GM13977 (cell line): ENCODE measurements at regions not wholly inside any gene's neighbourhood (a gene's known extent, or its start where the extent isn't known, plus 50 kb on each side); places are given as distances from the start of the nearest gene placed in this dataset.
A peak's percentile ranks its signal among the peaks of the same experiment; 100 is the strongest.

ENCODE experiments used
- DNase-seq: peaks from one replicate; pipeline ENCODE4 v3.0.0; 2012; ENCODE audit warnings: low spot score
- in situ Hi-C: fragments of 300-500 bp; cut with MboI; formaldehyde crosslinking; loops from one replicate; pipeline ENCODE4 v1.12.0; 2022; ENCODE audit warnings: low sequenced_read_pairs, low pct_unique_long_range_greater_than_20kb, mixed read lengths, inconsistent platforms; ENCODE audit not compliant: unreplicated experiment
- TF ChIP-seq, protein P1 (sequence below): IDR thresholded peaks from 2 replicates; pipeline ENCODE4 v1.5.1; 2012; ENCODE audit warnings: mild to moderate bottlenecking, control low read depth; ENCODE audit not compliant: insufficient read depth; ENCODE audit errors: extremely low read depth, missing control alignments

DNA sequence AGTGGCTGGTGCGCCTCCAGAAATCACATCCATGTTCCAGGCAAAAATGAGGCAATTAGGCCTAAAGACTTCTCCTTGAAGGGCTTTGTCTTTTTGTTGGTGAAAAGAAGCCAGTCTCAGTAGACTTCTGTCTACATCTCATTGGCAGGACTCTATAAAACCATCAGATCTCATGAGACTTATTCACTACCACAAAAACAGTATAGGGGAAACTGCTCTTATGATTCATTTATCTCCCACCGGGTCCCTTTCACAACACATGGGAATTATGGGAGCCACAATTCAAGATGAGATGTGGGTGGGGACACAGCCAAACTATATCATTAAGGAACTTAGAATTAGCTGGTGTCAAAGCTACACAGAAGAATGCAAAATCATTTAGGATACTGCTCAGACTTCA lies 77.7 kb upstream of the SNX2 start:
- TF ChIP-seq, protein P1, sequence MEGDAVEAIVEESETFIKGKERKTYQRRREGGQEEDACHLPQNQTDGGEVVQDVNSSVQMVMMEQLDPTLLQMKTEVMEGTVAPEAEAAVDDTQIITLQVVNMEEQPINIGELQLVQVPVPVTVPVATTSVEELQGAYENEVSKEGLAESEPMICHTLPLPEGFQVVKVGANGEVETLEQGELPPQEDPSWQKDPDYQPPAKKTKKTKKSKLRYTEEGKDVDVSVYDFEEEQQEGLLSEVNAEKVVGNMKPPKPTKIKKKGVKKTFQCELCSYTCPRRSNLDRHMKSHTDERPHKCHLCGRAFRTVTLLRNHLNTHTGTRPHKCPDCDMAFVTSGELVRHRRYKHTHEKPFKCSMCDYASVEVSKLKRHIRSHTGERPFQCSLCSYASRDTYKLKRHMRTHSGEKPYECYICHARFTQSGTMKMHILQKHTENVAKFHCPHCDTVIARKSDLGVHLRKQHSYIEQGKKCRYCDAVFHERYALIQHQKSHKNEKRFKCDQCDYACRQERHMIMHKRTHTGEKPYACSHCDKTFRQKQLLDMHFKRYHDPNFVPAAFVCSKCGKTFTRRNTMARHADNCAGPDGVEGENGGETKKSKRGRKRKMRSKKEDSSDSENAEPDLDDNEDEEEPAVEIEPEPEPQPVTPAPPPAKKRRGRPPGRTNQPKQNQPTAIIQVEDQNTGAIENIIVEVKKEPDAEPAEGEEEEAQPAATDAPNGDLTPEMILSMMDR: no peak
- no peak for DNase-seq
- in situ Hi-C loops: no loop called here

DNA sequence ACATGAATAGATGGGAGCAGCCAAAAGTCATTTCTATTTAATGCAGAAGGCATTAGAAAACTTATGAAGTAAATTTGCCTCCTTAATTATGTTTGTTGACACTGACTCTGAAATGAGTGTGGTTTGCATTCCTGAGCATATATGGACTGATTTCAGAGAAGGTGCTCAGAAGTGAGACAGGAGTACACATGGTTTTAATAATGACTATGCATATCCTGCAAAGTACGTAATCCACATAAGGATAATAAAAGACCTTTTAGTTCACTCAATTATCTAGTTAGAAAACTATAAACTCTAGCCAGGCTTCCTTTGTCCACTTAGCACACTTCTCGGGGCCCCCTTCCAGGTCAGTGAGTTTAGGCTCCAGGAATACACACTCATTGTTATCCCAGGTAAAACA lies 75.7 kb upstream of the SNX2 start:
- no peak for DNase-seq
- in situ Hi-C loops: no loop called here
- TF ChIP-seq, protein P1: no peak

DNA sequence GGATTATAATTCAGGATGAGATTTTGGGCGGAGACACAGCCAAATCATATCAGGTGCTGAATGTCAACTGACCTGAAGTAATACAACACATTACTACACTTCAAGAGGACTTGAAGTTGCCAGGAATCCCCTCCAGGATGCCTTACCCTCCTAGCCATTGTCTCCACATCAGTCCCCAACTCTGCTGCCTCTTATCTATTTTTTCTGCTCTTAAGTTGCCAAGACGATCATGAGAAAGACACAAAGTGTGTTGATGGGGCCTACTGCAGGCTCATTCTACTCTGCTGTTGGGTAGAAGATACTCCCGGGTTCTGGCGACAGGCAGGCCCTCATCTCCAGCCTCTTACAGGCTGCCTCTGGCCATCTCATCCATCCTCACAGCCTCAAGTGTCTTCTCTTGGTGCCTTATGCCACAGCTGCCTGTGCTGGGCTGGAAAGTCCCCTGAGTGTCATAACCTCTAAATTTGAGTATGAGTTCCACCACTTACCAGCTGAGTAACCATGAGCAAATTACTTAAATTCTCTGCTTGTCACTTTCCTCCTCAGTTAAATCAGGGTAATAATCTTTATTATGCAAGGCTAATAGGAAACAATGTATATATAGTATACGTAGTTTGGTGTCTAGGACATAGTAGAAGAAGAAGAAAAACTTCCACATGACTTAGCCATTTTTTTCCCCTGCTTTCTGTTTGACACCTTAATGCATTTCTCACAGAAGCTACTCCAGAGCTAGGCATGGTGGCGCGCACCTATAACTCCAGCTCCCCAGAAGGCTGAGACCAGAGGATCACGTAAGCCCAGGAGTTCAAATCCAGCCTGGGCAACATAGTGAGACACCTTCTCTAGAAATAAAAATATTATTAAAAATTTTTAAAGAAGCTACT lies 73.0 kb upstream of the SNX2 start:
- in situ Hi-C loops: no loop called here
- DNase-seq: peak; percentile 40
- TF ChIP-seq, protein P1: no peak

DNA sequence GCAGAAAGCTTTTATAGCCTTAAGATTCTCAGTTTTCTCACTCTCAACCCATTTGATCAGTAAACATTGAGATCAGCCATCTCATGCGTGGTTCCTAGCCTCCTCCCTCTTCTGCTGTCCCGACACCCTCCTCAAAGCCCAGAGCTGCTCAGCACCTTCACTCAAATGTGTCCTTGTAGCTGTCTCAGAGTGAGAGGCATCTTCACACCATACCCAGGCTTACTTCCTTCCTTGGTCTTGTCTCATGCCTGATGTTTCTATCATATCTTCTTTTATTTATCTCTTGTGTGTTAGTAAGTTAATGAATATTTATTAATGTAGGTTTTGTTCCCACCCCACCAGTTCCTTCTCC lies 72.4 kb upstream of the SNX2 start:
- no peak for DNase-seq
- in situ Hi-C loops: no loop called here
- TF ChIP-seq, protein P1: no peak

DNA sequence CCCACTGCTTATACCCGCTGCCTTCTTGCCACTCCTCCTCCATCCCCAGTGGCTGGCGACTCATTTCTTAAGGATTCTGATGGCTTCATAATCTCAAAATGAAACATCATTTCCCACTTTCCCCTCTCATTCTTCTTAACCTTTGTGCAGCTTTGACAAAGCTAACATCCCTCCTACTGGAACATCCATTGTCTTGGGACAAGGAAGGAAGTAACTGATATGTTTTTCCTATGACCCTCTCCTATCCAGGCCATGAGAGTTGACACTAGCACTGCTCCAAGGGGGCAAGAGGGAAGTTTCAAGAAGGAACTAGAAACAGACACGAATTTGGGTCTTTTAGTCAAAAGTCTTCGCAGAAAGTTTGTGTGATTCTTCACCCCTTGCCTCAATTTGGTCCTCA lies 71.7 kb upstream of the SNX2 start:
- no peak for DNase-seq
- in situ Hi-C loops: no loop called here
- TF ChIP-seq, protein P1: no peak

DNA sequence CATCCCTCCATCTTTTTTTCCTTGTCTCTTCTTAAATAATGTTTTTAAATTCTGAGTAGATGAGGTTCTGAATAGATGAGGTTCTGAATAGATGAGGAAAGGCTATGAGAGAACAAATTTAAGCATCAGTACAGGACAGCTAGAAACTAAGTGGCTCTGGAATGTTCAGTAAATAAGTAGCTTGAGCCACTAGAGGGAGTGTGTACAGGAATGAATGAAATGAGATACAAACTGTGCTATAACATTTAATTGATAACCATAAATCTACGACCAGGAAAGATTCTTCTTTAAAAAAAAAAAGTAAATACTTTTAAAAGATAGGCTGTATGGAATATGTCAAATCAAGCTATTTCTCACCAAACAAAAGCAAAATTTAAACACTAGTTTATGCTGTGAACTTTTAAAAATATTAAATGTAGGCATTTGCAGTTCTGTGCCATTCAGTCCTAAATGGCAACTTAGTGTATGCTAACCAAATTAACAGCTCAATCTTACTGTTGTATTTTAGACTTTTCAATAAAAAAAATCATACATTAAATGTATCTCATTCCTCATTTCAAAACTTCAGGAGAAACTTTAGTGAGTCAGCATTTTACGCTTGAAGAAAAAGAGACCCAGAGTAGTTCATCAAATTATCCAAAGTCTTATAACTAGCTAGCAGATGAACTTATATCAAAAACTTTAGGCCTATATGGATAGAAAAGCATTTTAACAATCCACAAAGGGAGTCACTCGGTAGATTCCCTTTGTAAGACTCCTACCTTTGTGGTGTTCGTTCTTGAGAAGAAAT lies 70.4 kb upstream of the SNX2 start:
- DNase-seq: no peak
- in situ Hi-C loops: no loop called here
- TF ChIP-seq, protein P1: peak; percentile 52
